Liver (tissue), 8 donors: ENCODE measurements at regions not wholly inside any gene's neighbourhood (a gene's known extent, or its start where the extent isn't known, plus 50 kb on each side); places are given as distances from the start of the nearest gene placed in this dataset.

Experiments
- DNase-seq: peaks from one replicate; pipeline ENCODE4 v3.0.0-alpha.2; 2017; ENCODE audit warnings: low spot score
- H3K27ac ChIP-seq, 2 donors: one replicate each; pipeline ENCODE4 v1.7.0; 2013; ENCODE audit warnings: inconsistent platforms in 2 of 2, low read length in 2 of 2, control low read depth in 1 of 2, low read depth in 1 of 2, mild to moderate bottlenecking in 1 of 2
- H3K27me3 ChIP-seq, 4 donors: one replicate each; pipeline versions ENCODE4 v1.6.1 to v1.7.0; 2013; ENCODE audit warnings: low read length in 3 of 4, inconsistent platforms in 1 of 4, mild to moderate bottlenecking in 1 of 4, moderate library complexity in 1 of 4; ENCODE audit not compliant: control insufficient read depth in 4 of 4, insufficient read depth in 4 of 4
- H3K36me3 ChIP-seq, 4 donors: one replicate each; pipeline versions ENCODE4 v1.6.1 to v1.7.0; 2013; ENCODE audit warnings: low read length in 3 of 4, mild to moderate bottlenecking in 3 of 4, low read depth in 1 of 4, moderate library complexity in 1 of 4; ENCODE audit not compliant: control insufficient read depth in 4 of 4, insufficient read depth in 3 of 4
- H3K4me1 ChIP-seq, 4 donors: one replicate each; pipeline versions ENCODE4 v1.6.1 to v1.7.0; 2013; ENCODE audit warnings: low read length in 3 of 4, mild to moderate bottlenecking in 3 of 4, moderate library complexity in 1 of 4; ENCODE audit not compliant: control insufficient read depth in 4 of 4, insufficient read depth in 4 of 4
- H3K4me3 ChIP-seq, 3 donors: one replicate each; pipeline versions ENCODE4 v1.6.1 to v1.7.0; 2013; ENCODE audit warnings: low read length in 3 of 3, control low read depth in 1 of 3, low read depth in 1 of 3, mild to moderate bottlenecking in 1 of 3
- H3K9ac ChIP-seq, 2 donors: one replicate each; pipeline ENCODE4 v1.7.0; 2013; ENCODE audit warnings: low read length in 2 of 2, mild to moderate bottlenecking in 2 of 2, moderate library complexity in 2 of 2, control low read depth in 1 of 2, low read depth in 1 of 2
- H3K9me3 ChIP-seq, 4 donors: one replicate each; pipeline versions ENCODE4 v1.6.1 to v1.7.0; 2013; ENCODE audit warnings: low read length in 3 of 4; ENCODE audit not compliant: control insufficient read depth in 4 of 4
- ATF3 ChIP-seq: IDR thresholded peaks from 2 replicates; pipeline ENCODE4 v1.6.1; 2016; ENCODE audit warnings: antibody characterized with exemption
- CTCF ChIP-seq: fragments of 150-350 bp; IDR thresholded peaks from 2 replicates; pipeline ENCODE4 v1.5.1; 2017; ENCODE audit warnings: improper control_type of control experiment, low read depth, low read length; ENCODE audit not compliant: missing input control
- EGR1 ChIP-seq, 2 donors: IDR thresholded peaks; 2 replicates each; pipeline ENCODE4 v1.6.1; 2016 to 2018; ENCODE audit warnings: antibody characterized with exemption in 2 of 2, low read depth in 2 of 2
- FOXA1 ChIP-seq: IDR thresholded peaks from 2 replicates; pipeline ENCODE4 v1.6.1; 2016; ENCODE audit warnings: antibody characterized with exemption
- FOXA2 ChIP-seq: IDR thresholded peaks from 2 replicates; pipeline ENCODE4 v1.6.1; 2016; ENCODE audit warnings: antibody characterized with exemption
- GABPA ChIP-seq, 2 donors: IDR thresholded peaks in 1 of 2; conservative IDR thresholded peaks in 1 of 2; 2 replicates each; pipeline ENCODE4 v1.6.1; 2016; ENCODE audit warnings: antibody characterized with exemption in 2 of 2, mild to moderate bottlenecking in 1 of 2, moderate library complexity in 1 of 2
- HNF4A ChIP-seq, 2 donors: conservative IDR thresholded peaks; 2 replicates each; pipeline ENCODE4 v1.6.1; 2016; ENCODE audit warnings: antibody characterized with exemption in 2 of 2, mild to moderate bottlenecking in 2 of 2
- HNF4G ChIP-seq: IDR thresholded peaks from 2 replicates; pipeline ENCODE4 v1.6.1; 2016; ENCODE audit warnings: antibody characterized with exemption
- JUND ChIP-seq, 2 donors: IDR thresholded peaks; 2 replicates each; pipeline ENCODE4 v1.6.1; 2016; ENCODE audit warnings: antibody characterized with exemption in 2 of 2
- MAX ChIP-seq: IDR thresholded peaks from 2 replicates; pipeline ENCODE4 v1.6.1; 2016; ENCODE audit warnings: antibody characterized with exemption
- NR2F2 ChIP-seq: IDR thresholded peaks from 2 replicates; pipeline ENCODE4 v1.6.1; 2016; ENCODE audit warnings: antibody characterized with exemption
- RAD21 ChIP-seq, 2 donors: IDR thresholded peaks; 2 replicates each; pipeline ENCODE4 v1.6.1; 2016; ENCODE audit warnings: antibody characterized with exemption in 2 of 2, mild to moderate bottlenecking in 2 of 2
- REST ChIP-seq: IDR thresholded peaks from 2 replicates; pipeline ENCODE4 v1.6.1; 2016; ENCODE audit warnings: antibody characterized with exemption, mild to moderate bottlenecking
- RXRA ChIP-seq, 2 donors: IDR thresholded peaks; 2 replicates each; pipeline ENCODE4 v1.6.1; 2017 to 2018; ENCODE audit warnings: antibody characterized with exemption in 2 of 2, mild to moderate bottlenecking in 1 of 2
- SP1 ChIP-seq: IDR thresholded peaks from 2 replicates; pipeline ENCODE4 v1.6.1; 2018; ENCODE audit warnings: antibody characterized with exemption, mild to moderate bottlenecking
- TAF1 ChIP-seq: conservative IDR thresholded peaks from 2 replicates; pipeline ENCODE4 v1.6.1; 2016; ENCODE audit warnings: antibody characterized with exemption, mild to moderate bottlenecking
- YY1 ChIP-seq: IDR thresholded peaks from 2 replicates; pipeline ENCODE4 v1.6.1; 2016; ENCODE audit warnings: antibody characterized with exemption, mild to moderate bottlenecking
- ZBTB33 ChIP-seq: IDR thresholded peaks from 2 replicates; pipeline ENCODE4 v1.6.1; 2016; ENCODE audit warnings: antibody characterized with exemption
- WGBS: extraction: QIAGEN DNeasy Blood & Tissue Kit; methylation state at CpG from one replicate; pipeline ENCODE4 v1.1.7; 2013; 5-methylcytosine and 5-hydroxymethylcytosine counted together
- donor health status: healthy.
- donor health status: healthy.
- donor health status: healthy.
- donor health status: healthy.
- donor health status: healthy.

GRCh38 chr17:6196355-6196754, 126.2 kb downstream of the WSCD1 start:
- 82% methylated on average over 4 of the region's 4 CpGs for WGBS
- TF ChIP-seq SP1, result no peak
- no peak for TF ChIP-seq TAF1
- TF ChIP-seq MAX, result no peak
- TF ChIP-seq CTCF, result no peak
- no peak for TF ChIP-seq RAD21 (IDR thresholded peaks at IDR 0.05)
- no peak for TF ChIP-seq ATF3
- TF ChIP-seq GABPA (IDR thresholded peaks at IDR 0.05 in 1 of 2, conservative IDR thresholded peaks at IDR 0.05 in 1 of 2), result no peak
- no peak for TF ChIP-seq FOXA2
- no peak for DNase-seq
- Histone ChIP-seq H3K9me3 (peaks cover 0 to 1% (median 0%) of the 10 kb centered on the region in 4 donors), H3K36me3 (no peaks in the 10 kb centered on the region), H3K4me1 (no peaks in the 10 kb centered on the region), H3K27ac (no peak overlapping the region), H3K27me3 (no peaks in the 10 kb centered on the region), H3K9ac (no peak overlapping the region), H3K4me3 (no peak overlapping the region)

- no peak overlapping the region for H3K4me3 ChIP-seq
- no peak for TF ChIP-seq REST
- TF ChIP-seq EGR1 (IDR thresholded peaks at IDR 0.05; ENCODE audit: low read depth in 2 of 2), result no peak
- TF ChIP-seq FOXA2, result no peak
- TF ChIP-seq ATF3, result no peak
- TF ChIP-seq GABPA (IDR thresholded peaks at IDR 0.05 in 1 of 2, conservative IDR thresholded peaks at IDR 0.05 in 1 of 2), result no peak
- TF ChIP-seq HNF4G, result no peak
- TF ChIP-seq RXRA (IDR thresholded peaks at IDR 0.05), result no peak
- TF ChIP-seq CTCF, result no peak
- no peak for TF ChIP-seq NR2F2
- TF ChIP-seq ZBTB33, result no peak
- TF ChIP-seq SP1, result no peak
- TF ChIP-seq JUND (IDR thresholded peaks at IDR 0.05), result no peak
- no peak for TF ChIP-seq HNF4A (conservative IDR thresholded peaks at IDR 0.05)
- TF ChIP-seq MAX, result no peak
- TF ChIP-seq RAD21 (IDR thresholded peaks at IDR 0.05), result no peak
- no peak for TF ChIP-seq YY1
- no peak for TF ChIP-seq FOXA1
- no peak for TF ChIP-seq TAF1
- no peak overlapping the region for H3K9ac ChIP-seq
- DNase-seq, result no peak
- no peaks in the 10 kb centered on the region for H3K4me1 ChIP-seq
- H3K27ac ChIP-seq, result no peak overlapping the region
- WGBS, result 41% methylated on average over 1 of the region's 1 CpG
- no peaks in the 10 kb centered on the region for H3K9me3 ChIP-seq
- H3K36me3 ChIP-seq, result no peaks in the 10 kb centered on the region
- H3K27me3 ChIP-seq, result no peaks in the 10 kb centered on the region
Observed at GRCh38 chr17:6195123-6195522, 124.9 kb downstream of the WSCD1 start.
